ENCODE measurements at regions not wholly inside any gene's neighbourhood (a gene's known extent, or its start where the extent isn't known, plus 50 kb on each side); places are given as distances from the start of the nearest gene placed in this dataset.

- DNase-seq (ENCODE audit: extremely low read depth, low read depth): no peak
Measured at GRCh38 chr11:103825469-103825868, 211.0 kb upstream of the DDI1 start.

GRCh38 chr11:103826856-103827255 is 209.6 kb upstream of the DDI1 start:
- no peak for DNase-seq (ENCODE audit: extremely low read depth, low read depth)
- H3K4me3 ChIP-seq (replicated peaks; ENCODE audit: low read depth, low read length): no peak overlapping the region
- no peak for TF ChIP-seq CTCF (IDR thresholded peaks at IDR 0.05; ENCODE audit: low read depth, low read length, missing control alignments)

More at GRCh38 chr11:103825469-103825868, 211.0 kb upstream of the DDI1 start:
- H3K4me3 ChIP-seq (replicated peaks; ENCODE audit: low read depth, low read length): no peak overlapping the region
- TF ChIP-seq CTCF (IDR thresholded peaks at IDR 0.05; ENCODE audit: low read depth, low read length, missing control alignments): no peak

- no peak for DNase-seq (ENCODE audit: extremely low read depth, low read depth)
- no peak overlapping the region for H3K4me3 ChIP-seq (replicated peaks; ENCODE audit: low read depth, low read length)
- TF ChIP-seq CTCF (IDR thresholded peaks at IDR 0.05; ENCODE audit: low read depth, low read length, missing control alignments): no peak
Measured at GRCh38 chr11:103829596-103829995, 206.8 kb upstream of the DDI1 start.

GRCh38 chr11:103830205-103830604 is 206.2 kb upstream of the DDI1 start:
- H3K4me3 ChIP-seq (replicated peaks; ENCODE audit: low read depth, low read length): no peak overlapping the region
- no peak for DNase-seq (ENCODE audit: extremely low read depth, low read depth)
- TF ChIP-seq CTCF (IDR thresholded peaks at IDR 0.05; ENCODE audit: low read depth, low read length, missing control alignments): no peak

- no peak for DNase-seq (ENCODE audit: extremely low read depth, low read depth)
- no peak overlapping the region for H3K4me3 ChIP-seq (replicated peaks; ENCODE audit: low read depth, low read length)
- no peak for TF ChIP-seq CTCF (IDR thresholded peaks at IDR 0.05; ENCODE audit: low read depth, low read length, missing control alignments)
Measured at GRCh38 chr11:103832762-103833161, 203.7 kb upstream of the DDI1 start.

GRCh38 chr11:103842191-103842590 is 194.2 kb upstream of the DDI1 start:
- TF ChIP-seq CTCF (IDR thresholded peaks at IDR 0.05; ENCODE audit: low read depth, low read length, missing control alignments): no peak
- no peak for DNase-seq (ENCODE audit: extremely low read depth, low read depth)
- no peak overlapping the region for H3K4me3 ChIP-seq (replicated peaks; ENCODE audit: low read depth, low read length)

GRCh38 chr11:103842795-103843194 is 193.6 kb upstream of the DDI1 start:
- no peak overlapping the region for H3K4me3 ChIP-seq (replicated peaks; ENCODE audit: low read depth, low read length)
- peak; percentile 81 for DNase-seq (ENCODE audit: extremely low read depth, low read depth)
- no peak for TF ChIP-seq CTCF (IDR thresholded peaks at IDR 0.05; ENCODE audit: low read depth, low read length, missing control alignments)

Data from HFF-Myc (cell line).